ENCODE measurements at regions not wholly inside any gene's neighbourhood (a gene's known extent, or its start where the extent isn't known, plus 50 kb on each side); places are given as distances from the start of the nearest gene placed in this dataset.
"Not testable (repeated sequence)": the region's sequence is repeated elsewhere in the genome, so short reads cannot be mapped to it uniquely, and the experiment has no call there.

- no peak for TF ChIP-seq CTCF (conservative IDR thresholded peaks at IDR 0.05)
- Mint-ChIP-seq H3K9me3 (peaks cover 2% of the 10 kb centered on the region), H3K36me3 (ENCODE audit: low read depth) (no peaks in the 10 kb centered on the region), H3K27me3 (ENCODE audit: low read depth) (no peaks in the 10 kb centered on the region), H3K4me1 (no peaks in the 10 kb centered on the region), H3K4me3 (no peak overlapping the region), H3K27ac (ENCODE audit: unreplicated experiment) (no peak overlapping the region)
- no peak for DNase-seq (ENCODE audit: low read depth, low spot score)
These were observed 217.0 kb upstream of the OBI1 start for GRCh38 chr13:78875792-78876580.

GRCh38 chr13:78868991-78869390 lies 210.0 kb upstream of the OBI1 start:
- no peaks in the 10 kb centered on the region for H3K9me3 Mint-ChIP-seq
- H3K4me1 Mint-ChIP-seq = no peaks in the 10 kb centered on the region
- peaks cover 3% of the 10 kb centered on the region for H3K27me3 Mint-ChIP-seq (ENCODE audit: low read depth)

GRCh38 chr13:78867655-78868054 lies 208.7 kb upstream of the OBI1 start:
- H3K36me3 Mint-ChIP-seq (ENCODE audit: low read depth) = no peaks in the 10 kb centered on the region
- no peak for TF ChIP-seq CTCF (conservative IDR thresholded peaks at IDR 0.05)
- H3K27ac Mint-ChIP-seq (ENCODE audit: unreplicated experiment) = no peak overlapping the region
- peaks cover 3% of the 10 kb centered on the region for H3K27me3 Mint-ChIP-seq (ENCODE audit: low read depth)
- H3K9me3 Mint-ChIP-seq = no peaks in the 10 kb centered on the region
- DNase-seq (ENCODE audit: low read depth, low spot score) = no peak
- no peaks in the 10 kb centered on the region for H3K4me1 Mint-ChIP-seq
- no peak overlapping the region for H3K4me3 Mint-ChIP-seq

More at GRCh38 chr13:78868991-78869390, 210.0 kb upstream of the OBI1 start:
- H3K27ac Mint-ChIP-seq (ENCODE audit: unreplicated experiment) = no peak overlapping the region
- no peaks in the 10 kb centered on the region for H3K36me3 Mint-ChIP-seq (ENCODE audit: low read depth)
- TF ChIP-seq CTCF (conservative IDR thresholded peaks at IDR 0.05) = no peak
- no peak overlapping the region for H3K4me3 Mint-ChIP-seq
- no peak for DNase-seq (ENCODE audit: low read depth, low spot score)

GRCh38 chr13:78866076-78866475 lies 207.1 kb upstream of the OBI1 start:
- H3K4me3 Mint-ChIP-seq; H3K9me3 Mint-ChIP-seq; DNase-seq (ENCODE audit: low read depth, low spot score); H3K27ac Mint-ChIP-seq (ENCODE audit: unreplicated experiment); H3K4me1 Mint-ChIP-seq; H3K27me3 Mint-ChIP-seq (ENCODE audit: low read depth); H3K36me3 Mint-ChIP-seq (ENCODE audit: low read depth): not testable (repeated sequence)

GRCh38 chr13:78862446-78862845 lies 203.5 kb upstream of the OBI1 start:
- Mint-ChIP-seq H3K4me1 (no peaks in the 10 kb centered on the region), H3K36me3 (ENCODE audit: low read depth) (peaks cover 2% of the 10 kb centered on the region), H3K9me3 (peaks cover 6% of the 10 kb centered on the region), H3K4me3 (no peak overlapping the region), H3K27ac (ENCODE audit: unreplicated experiment) (no peak overlapping the region), H3K27me3 (ENCODE audit: low read depth) (no peaks in the 10 kb centered on the region)
- TF ChIP-seq CTCF (conservative IDR thresholded peaks at IDR 0.05) = no peak
- no peak for DNase-seq (ENCODE audit: low read depth, low spot score)

- H3K36me3 Mint-ChIP-seq (ENCODE audit: low read depth) = no peaks in the 10 kb centered on the region
- H3K4me3 Mint-ChIP-seq = no peak overlapping the region
- no peak overlapping the region for H3K27ac Mint-ChIP-seq (ENCODE audit: unreplicated experiment)
- TF ChIP-seq CTCF (conservative IDR thresholded peaks at IDR 0.05) = no peak
- peaks cover 2% of the 10 kb centered on the region for H3K9me3 Mint-ChIP-seq
- DNase-seq (ENCODE audit: low read depth, low spot score) = no peak
- no peaks in the 10 kb centered on the region for H3K4me1 Mint-ChIP-seq
- H3K27me3 Mint-ChIP-seq (ENCODE audit: low read depth) = no peaks in the 10 kb centered on the region
These were observed 193.8 kb upstream of the OBI1 start for GRCh38 chr13:78852709-78853108.
